ENCODE measurements at regions not wholly inside any gene's neighbourhood (a gene's known extent, or its start where the extent isn't known, plus 50 kb on each side); places are given as distances from the start of the nearest gene placed in this dataset.

DNA sequence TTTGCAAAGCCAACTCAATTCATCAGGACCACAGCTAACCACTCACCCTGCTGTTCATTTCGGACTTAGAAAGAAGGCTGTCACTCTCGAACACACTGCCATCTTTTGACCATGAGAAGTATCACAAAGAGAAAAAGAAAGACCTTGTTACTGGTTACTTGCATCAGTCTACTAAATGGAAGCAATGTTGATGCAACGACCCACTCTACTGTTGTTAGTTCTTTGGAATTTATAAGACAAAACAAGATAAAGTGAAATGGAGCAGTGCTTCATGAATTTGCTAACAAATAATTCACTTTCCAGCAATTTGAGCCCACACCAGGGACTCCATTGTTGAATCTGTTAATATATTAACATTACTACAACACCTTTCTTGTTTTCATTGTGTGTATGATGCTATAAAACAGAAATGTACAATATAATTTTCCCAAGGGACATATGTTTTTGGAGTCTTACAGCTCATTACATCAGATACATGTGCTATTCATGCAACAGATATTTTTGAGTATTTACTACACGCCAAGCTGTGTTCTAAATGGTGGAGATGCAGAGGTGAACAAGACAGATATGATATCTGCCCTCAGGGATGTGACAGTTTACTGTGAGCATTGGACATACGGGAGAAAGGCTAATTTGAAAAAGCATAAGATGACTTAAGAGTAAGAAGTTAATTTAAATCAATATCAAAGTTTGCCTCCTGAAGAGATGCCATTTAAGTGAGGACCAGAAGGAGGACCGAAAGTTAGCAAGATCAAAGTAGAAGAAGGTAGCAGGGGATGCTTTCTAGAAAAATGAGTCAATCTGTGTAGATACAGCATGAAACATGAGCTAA, 87.2 kb downstream of the AREG start (continued):
- TF ChIP-seq NFE2L1 (CRISPR knock-in tag; IDR thresholded peaks at IDR 0.05; ENCODE audit: borderline replicate concordance): no peak
- no peak for TF ChIP-seq ELF1 (CRISPR knock-in tag; IDR thresholded peaks at IDR 0.05)
- no peak for TF ChIP-seq ZNF33B (CRISPR knock-in tag; IDR thresholded peaks at IDR 0.05)
- TF ChIP-seq NFE2 (CRISPR knock-in tag; IDR thresholded peaks at IDR 0.05): no peak
- TF ChIP-seq, protein P1, sequence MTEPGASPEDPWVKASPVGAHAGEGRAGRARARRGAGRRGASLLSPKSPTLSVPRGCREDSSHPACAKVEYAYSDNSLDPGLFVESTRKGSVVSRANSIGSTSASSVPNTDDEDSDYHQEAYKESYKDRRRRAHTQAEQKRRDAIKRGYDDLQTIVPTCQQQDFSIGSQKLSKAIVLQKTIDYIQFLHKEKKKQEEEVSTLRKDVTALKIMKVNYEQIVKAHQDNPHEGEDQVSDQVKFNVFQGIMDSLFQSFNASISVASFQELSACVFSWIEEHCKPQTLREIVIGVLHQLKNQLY (CRISPR knock-in tag; IDR thresholded peaks at IDR 0.05): no peak
- TF ChIP-seq CEBPG (CRISPR knock-in tag; IDR thresholded peaks at IDR 0.05): peak; percentile 51; the same call in 1 of the 2 replicates
- no peak for TF ChIP-seq SIN3B (IDR thresholded peaks at IDR 0.05; ENCODE audit: low read length)
- TF ChIP-seq, protein P2, sequence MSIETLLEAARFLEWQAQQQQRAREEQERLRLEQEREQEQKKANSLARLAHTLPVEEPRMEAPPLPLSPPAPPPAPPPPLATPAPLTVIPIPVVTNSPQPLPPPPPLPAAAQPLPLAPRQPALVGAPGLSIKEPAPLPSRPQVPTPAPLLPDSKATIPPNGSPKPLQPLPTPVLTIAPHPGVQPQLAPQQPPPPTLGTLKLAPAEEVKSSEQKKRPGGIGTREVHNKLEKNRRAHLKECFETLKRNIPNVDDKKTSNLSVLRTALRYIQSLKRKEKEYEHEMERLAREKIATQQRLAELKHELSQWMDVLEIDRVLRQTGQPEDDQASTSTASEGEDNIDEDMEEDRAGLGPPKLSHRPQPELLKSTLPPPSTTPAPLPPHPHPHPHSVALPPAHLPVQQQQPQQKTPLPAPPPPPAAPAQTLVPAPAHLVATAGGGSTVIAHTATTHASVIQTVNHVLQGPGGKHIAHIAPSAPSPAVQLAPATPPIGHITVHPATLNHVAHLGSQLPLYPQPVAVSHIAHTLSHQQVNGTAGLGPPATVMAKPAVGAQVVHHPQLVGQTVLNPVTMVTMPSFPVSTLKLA (IDR thresholded peaks at IDR 0.05): no peak
- no peak for TF ChIP-seq ZNF383 (CRISPR knock-in tag; IDR thresholded peaks at IDR 0.05; ENCODE audit: borderline replicate concordance)
- no peak for TF ChIP-seq ZNF766 (CRISPR knock-in tag; IDR thresholded peaks at IDR 0.05; ENCODE audit: borderline replicate concordance)
- TF ChIP-seq HNRNPLL (IDR thresholded peaks at IDR 0.05; ENCODE audit: low read depth, low read length, poor library complexity, severe bottlenecking): no peak
- TF ChIP-seq ZSCAN9 (CRISPR knock-in tag; IDR thresholded peaks at IDR 0.05; ENCODE audit: borderline replicate concordance): no peak
- no peak for TF ChIP-seq ZNF672 (CRISPR knock-in tag; IDR thresholded peaks at IDR 0.05)
- no peak for TF ChIP-seq FOXA1 (IDR thresholded peaks at IDR 0.05)
- TF ChIP-seq FOXA1 (CRISPR knock-in tag; IDR thresholded peaks at IDR 0.05): no peak
